GM10248 (cell line): ENCODE measurements at regions not wholly inside any gene's neighbourhood (a gene's known extent, or its start where the extent isn't known, plus 50 kb on each side); places are given as distances from the start of the nearest gene placed in this dataset.

Source experiments
- CTCF ChIA-PET: fragments of 300-600 bp; sonication (Branson Sonifier 250); formaldehyde crosslinking; extraction: SDS; loops from one replicate; lab custom pipeline; 2021; ENCODE audit warnings: antibody characterized with exemption; lab: Yijun Ruan, JAX
- POLR2A ChIA-PET: fragments of 350-650 bp; sonication (Branson Sonifier 250); formaldehyde crosslinking; extraction: SDS; loops from one replicate; lab custom pipeline; 2020; ENCODE audit warnings: antibody characterized with exemption; lab: Yijun Ruan, JAX
- DNase-seq: peaks from one replicate; pipeline ENCODE4 v3.0.0; 2012; ENCODE audit errors: extremely low spot score
- TF ChIP-seq, protein P1 (sequence below): IDR thresholded peaks from 2 replicates; pipeline ENCODE4 v1.5.1; 2012; ENCODE audit warnings: mild to moderate bottlenecking, low read depth; ENCODE audit errors: extremely low read depth, missing control alignments, control extremely low read depth

DNA sequence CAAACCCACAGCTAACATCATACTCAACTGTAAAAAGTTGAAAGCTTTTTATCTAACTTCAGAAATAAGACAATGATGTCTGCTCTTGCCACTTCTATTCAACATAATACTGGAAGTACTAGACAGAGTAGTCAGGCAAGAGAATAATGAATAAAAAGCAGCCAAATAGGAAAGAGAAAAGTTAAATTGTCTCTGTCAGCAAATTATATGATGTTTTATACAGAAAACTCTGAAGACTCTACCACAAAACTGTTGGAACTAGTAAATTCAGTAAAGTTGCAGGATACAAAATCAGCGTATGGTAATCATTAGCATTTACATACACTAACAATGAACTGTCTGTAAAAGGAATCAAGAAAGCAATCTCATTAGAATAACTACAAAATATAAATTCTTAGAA, 752.9 kb upstream of the CT83 start:
- DNase-seq = no peak
- POLR2A ChIA-PET = no interaction called here
- CTCF ChIA-PET = no interaction called here
- TF ChIP-seq, protein P1, sequence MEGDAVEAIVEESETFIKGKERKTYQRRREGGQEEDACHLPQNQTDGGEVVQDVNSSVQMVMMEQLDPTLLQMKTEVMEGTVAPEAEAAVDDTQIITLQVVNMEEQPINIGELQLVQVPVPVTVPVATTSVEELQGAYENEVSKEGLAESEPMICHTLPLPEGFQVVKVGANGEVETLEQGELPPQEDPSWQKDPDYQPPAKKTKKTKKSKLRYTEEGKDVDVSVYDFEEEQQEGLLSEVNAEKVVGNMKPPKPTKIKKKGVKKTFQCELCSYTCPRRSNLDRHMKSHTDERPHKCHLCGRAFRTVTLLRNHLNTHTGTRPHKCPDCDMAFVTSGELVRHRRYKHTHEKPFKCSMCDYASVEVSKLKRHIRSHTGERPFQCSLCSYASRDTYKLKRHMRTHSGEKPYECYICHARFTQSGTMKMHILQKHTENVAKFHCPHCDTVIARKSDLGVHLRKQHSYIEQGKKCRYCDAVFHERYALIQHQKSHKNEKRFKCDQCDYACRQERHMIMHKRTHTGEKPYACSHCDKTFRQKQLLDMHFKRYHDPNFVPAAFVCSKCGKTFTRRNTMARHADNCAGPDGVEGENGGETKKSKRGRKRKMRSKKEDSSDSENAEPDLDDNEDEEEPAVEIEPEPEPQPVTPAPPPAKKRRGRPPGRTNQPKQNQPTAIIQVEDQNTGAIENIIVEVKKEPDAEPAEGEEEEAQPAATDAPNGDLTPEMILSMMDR = no peak

DNA sequence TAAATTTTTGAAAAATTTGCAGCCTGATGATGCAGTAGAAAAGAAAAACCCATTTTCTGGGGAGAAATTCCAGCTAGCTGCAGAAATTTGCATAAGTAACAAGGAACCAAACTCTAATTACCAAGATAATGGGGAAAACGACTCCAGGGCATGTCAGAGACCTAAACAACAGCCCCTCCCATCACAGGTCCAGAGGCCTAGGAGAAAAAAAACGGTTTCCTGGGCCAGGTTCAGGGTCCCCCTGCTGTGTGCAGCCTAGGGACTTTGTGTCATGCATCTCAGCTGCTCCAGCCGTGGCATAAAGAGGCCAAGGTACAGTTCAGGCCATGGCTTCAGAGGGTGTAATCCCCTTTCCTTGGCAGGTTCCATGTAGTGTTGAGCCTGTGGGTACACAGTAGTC, 733.7 kb upstream of the CT83 start:
- DNase-seq = no peak
- POLR2A ChIA-PET = no interaction called here
- TF ChIP-seq, protein P1 = no peak
- CTCF ChIA-PET = no interaction called here

DNA sequence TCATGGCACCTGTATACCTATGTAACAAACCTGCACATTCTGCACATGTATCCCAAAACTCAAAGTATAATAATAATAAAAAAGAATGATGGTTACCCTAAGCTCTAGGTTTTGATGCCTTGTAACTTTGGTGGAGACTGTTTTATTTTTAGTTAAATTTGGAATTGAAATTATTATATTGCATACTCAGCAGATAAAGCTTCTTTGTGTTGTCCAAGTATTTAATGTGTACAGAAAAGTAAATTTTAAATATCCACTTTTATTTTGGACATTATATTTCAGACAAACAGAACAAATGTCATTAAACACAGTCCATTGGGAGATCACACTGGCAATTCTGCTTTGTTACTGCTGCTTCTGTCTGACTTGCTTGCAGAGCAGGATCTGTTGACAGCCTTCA, 684.5 kb upstream of the CT83 start:
- POLR2A ChIA-PET = no interaction called here

DNA sequence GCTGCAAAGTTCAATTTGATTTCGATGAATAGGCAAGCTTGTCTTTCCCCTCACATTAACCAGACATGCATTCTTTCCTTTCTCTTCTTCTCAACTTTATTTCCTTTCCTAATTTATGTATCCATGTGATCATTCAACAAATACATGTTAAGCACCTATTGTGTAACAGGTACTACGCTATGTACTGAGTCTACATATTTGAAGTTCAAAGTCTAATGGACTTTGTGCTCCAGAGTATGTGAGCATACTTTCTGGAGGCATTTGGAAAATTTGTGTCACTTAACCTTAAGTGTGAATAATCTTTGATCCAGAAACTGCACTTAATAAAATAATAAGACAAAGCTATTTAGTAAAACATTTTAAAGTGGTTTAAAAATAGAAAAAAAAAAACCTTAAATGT, 675.3 kb upstream of the CT83 start:
- TF ChIP-seq, protein P1 = no peak
- POLR2A ChIA-PET = no interaction called here
- CTCF ChIA-PET = no interaction called here
- no peak for DNase-seq

More for the DNA sequence above, 684.5 kb upstream of the CT83 start:
- CTCF ChIA-PET = no interaction called here
- TF ChIP-seq, protein P1 = no peak
- DNase-seq = no peak

DNA sequence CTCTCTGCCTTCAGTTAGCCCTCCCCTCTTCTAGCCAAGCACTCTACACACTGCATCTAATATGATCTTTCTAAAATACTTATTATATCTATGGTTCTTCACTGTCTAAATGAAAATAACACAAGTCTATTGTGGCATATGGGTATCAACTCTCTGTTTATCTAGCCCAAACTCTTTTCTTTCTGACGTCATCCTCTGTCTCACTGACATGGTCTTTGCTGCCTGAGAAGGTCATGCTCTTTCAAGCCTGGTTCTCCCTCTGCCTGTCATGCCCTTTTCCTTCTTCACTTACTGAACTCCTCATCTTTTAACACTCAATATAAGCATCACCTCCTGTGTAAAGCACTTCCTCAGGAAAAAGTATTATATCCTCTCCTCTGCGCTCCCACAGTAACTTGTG, 672.2 kb upstream of the CT83 start:
- no peak for DNase-seq
- ChIA-PET CTCF (no interaction called here), POLR2A (no interaction called here)
- TF ChIP-seq, protein P1 = no peak

DNA sequence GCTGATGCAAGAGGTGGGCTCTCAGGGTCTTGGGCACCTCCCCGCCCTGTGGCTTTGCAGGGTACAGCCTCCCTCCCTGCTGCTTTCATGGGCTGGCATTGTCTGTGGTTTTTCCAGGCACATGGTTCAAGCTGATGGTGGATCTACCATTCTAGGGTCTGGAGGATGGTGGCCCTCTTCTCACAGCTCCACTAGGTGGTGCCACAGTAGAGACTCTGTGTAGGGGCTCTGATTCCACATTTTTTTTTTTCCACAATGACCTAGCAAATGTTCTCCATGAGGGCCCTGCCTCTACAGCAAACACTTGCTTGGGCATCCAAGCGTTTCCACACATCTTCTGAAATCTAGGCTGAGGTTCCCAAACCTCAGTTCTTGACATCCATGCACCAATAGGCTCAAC, 657.9 kb upstream of the CT83 start:
- ChIA-PET CTCF (no interaction called here), POLR2A (no interaction called here)
- DNase-seq = no peak
- TF ChIP-seq, protein P1 = no peak

DNA sequence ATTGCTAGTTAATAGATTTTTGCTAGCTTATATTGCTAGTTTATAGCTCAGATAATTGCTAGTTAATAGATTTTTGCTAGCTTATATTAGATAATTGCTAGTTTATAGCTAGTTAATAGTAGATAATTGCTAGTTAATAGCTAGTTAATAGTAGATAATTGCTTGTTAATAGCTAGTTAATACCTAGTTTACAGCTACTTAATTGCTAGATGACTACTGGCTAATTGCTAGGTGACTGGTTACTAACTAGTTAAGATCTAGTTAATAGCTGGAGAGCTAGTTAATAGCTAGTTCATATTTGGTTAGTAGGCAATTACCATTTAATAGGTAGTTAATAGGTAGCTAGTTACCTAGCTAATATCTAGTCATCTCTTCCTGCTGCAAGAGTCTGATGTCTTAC, 633.8 kb upstream of the CT83 start:
- no peak for DNase-seq
- ChIA-PET POLR2A (no interaction called here), CTCF (no interaction called here)
- TF ChIP-seq, protein P1 = no peak
